ENCODE measurements at regions not wholly inside any gene's neighbourhood (a gene's known extent, or its start where the extent isn't known, plus 50 kb on each side); places are given as distances from the start of the nearest gene placed in this dataset.

DNA sequence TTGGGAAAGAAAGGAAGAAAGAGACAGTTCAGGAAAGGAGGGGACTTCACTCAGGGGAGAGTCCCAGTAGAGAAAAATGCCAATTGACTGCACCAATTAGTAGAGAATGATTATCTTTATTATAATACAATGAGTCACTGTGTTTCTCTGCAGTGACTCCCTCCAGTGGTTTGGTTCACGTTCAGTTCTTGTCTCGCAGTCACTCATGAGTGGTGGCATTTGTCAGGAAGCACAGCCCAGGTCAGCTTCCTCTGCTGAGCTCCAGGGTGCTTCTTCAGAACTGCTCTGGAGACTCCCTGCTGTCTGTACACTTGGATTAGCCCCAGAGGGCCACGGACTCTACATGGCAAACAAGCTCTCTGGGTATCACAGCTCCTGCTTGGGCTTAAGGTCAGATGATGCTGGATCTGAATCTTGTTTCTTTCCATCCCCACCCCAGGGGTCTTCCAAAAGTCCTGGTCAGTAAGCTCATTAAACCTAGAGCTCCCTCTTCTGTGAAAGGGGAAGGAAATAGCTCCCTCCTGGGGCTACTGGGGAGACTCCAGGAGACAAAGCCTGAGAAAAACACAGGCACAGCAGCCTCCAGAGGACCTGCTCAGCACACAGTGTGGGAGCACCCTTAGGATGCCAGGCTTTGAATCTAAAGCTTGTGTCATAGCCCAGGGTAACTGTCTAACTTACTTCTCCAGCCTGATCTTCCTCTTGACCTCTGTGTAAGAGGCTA is 619.0 kb downstream of the AJAP1 start:
- TF ChIP-seq CTCF (IDR thresholded peaks at IDR 0.05; ENCODE audit: low read depth, low read length) = no peak
- no peak for DNase-seq (ENCODE audit: extremely low read depth, low read depth)

DNA sequence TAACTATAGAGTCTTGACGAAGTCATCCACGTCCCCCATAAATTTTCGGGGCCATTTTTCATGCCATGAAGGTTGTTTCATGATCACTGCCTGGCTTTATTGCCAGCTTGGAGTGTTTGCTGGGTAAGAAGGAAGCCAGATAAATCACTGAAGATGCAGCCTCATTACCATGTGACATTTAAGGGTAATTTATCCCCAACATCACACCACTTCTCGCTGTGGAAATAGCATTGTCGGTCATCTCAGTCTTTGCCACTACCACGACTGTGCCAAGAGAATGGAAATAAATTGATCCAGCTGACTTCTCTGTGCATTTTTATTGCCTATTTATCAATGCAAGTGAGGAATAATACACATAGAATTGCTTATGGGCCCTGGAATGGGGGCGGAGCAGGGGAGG is 617.9 kb downstream of the AJAP1 start:
- DNase-seq (ENCODE audit: extremely low read depth, low read depth) = no peak
- no peak for TF ChIP-seq CTCF (IDR thresholded peaks at IDR 0.05; ENCODE audit: low read depth, low read length)

GRCh38 chr1:5271264-5271663 is 616.9 kb downstream of the AJAP1 start:
- DNase-seq (ENCODE audit: extremely low read depth, low read depth) = no peak
- TF ChIP-seq CTCF (IDR thresholded peaks at IDR 0.05; ENCODE audit: low read depth, low read length) = no peak

- DNase-seq (ENCODE audit: extremely low read depth, low read depth) = no peak
- no peak for TF ChIP-seq CTCF (IDR thresholded peaks at IDR 0.05; ENCODE audit: low read depth, low read length)
Observed at GRCh38 chr1:5269901-5270300, 615.5 kb downstream of the AJAP1 start.

- DNase-seq (ENCODE audit: extremely low read depth, low read depth) = no peak
- no peak for TF ChIP-seq CTCF (IDR thresholded peaks at IDR 0.05; ENCODE audit: low read depth, low read length)
Observed at GRCh38 chr1:5267603-5268235, 613.3 kb downstream of the AJAP1 start.

DNA sequence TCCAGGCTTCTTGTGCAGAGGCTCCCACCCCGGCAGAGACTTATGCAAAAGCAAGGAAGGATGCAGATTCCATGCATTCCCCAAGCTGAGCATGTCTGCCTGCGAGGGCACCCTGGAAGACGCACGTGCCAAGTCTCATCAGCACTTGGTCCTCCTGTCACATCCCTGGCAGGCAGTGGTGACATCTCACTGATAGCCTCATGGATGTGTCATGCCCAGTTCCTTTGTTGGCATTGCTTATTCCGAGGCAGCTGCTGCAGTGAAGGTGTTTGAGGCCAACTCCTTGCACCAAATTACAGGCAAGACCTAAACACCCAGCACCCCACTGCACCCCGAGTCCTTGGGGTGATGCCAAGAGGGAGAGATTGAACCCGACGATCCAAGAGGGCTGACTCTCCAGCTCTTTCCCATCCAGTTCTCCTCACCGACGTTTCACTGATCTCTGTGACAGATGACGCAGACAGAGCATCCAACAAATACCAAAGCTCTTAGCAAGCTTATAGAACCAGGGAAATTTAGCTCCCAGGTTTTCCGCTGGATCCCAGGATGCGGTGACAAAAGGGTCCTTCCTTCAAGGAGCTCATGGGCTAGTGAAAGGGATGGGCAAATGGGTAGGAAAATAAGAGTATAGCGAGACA is 611.1 kb downstream of the AJAP1 start:
- DNase-seq (ENCODE audit: extremely low read depth, low read depth) = no peak
- no peak for TF ChIP-seq CTCF (IDR thresholded peaks at IDR 0.05; ENCODE audit: low read depth, low read length)

DNA sequence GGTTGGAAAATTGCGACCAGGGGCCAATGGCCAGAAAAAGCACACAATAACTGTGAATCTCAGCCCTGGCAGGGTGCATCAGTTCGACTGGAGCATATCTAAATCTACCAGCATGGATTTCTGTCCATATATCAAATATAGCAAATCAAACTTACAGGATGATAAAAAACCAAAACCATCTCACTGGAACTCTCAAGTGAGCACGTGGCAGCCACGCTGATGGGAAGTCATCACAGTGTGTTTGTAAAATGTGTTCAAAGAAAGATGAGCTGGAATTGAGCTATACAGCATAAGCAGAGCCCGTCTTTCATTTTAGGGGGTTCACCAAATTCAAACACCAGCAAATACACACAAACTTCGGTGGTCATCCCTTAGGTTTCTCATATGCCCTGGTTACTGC is 610.1 kb downstream of the AJAP1 start:
- no peak for DNase-seq (ENCODE audit: extremely low read depth, low read depth)
- no peak for TF ChIP-seq CTCF (IDR thresholded peaks at IDR 0.05; ENCODE audit: low read depth, low read length)

Data from AG09319 (cell line).